T-helper 1 cell treated with Interleukin-12 subunit alpha and Interleukin-12 subunit beta and Interleukin-4 antibody, amounts not matched to agents 30 ng/mL and 1 ng/mL, for 36 hours (primary cell): ENCODE measurements at regions not wholly inside any gene's neighbourhood (a gene's known extent, or its start where the extent isn't known, plus 50 kb on each side); places are given as distances from the start of the nearest gene placed in this dataset.

ENCODE experiments used
- intact Hi-C: fragments of 100-400 bp; cut with micrococcal nuclease; formaldehyde crosslinking; loops from one replicate; pipeline ENCODE4 v1.15.1; 2024

GRCh38 chr3:159166899-159167586 is 365.2 kb downstream of the MFSD1 start:
- intact Hi-C loops = no loop called here

GRCh38 chr3:159168788-159169187 is 366.9 kb downstream of the MFSD1 start:
- intact Hi-C loops = no loop called here

GRCh38 chr3:159169828-159170227 is 368.0 kb downstream of the MFSD1 start:
- intact Hi-C loops = no loop called here

- intact Hi-C loops = no loop called here
Observed at GRCh38 chr3:159170436-159171003, 368.7 kb downstream of the MFSD1 start.

- intact Hi-C loops = no loop called here
Observed at GRCh38 chr3:159171333-159171732, 369.5 kb downstream of the MFSD1 start.

GRCh38 chr3:159172473-159172872 is 370.6 kb downstream of the MFSD1 start:
- intact Hi-C loops = no loop called here

GRCh38 chr3:159174715-159175692 is 373.1 kb downstream of the MFSD1 start:
- intact Hi-C loops = no loop called here

GRCh38 chr3:159178209-159178897 is 376.5 kb downstream of the MFSD1 start:
- intact Hi-C loops = no loop called here

- intact Hi-C loops = no loop called here
Observed at GRCh38 chr3:159182961-159183360, 381.1 kb downstream of the MFSD1 start.

- intact Hi-C loops = no loop called here
Observed at GRCh38 chr3:159185443-159186050, 383.7 kb downstream of the MFSD1 start.

- intact Hi-C loops = no loop called here
Observed at GRCh38 chr3:159186581-159186980, 384.7 kb downstream of the MFSD1 start.

- intact Hi-C loops = no loop called here
Observed at GRCh38 chr3:159187232-159187631, 385.4 kb downstream of the MFSD1 start.

GRCh38 chr3:159187706-159188105 is 385.9 kb downstream of the MFSD1 start:
- intact Hi-C loops = no loop called here

- intact Hi-C loops = no loop called here
Observed at GRCh38 chr3:159189994-159190669, 388.3 kb downstream of the MFSD1 start.

GRCh38 chr3:159191447-159191846 is 389.6 kb downstream of the MFSD1 start:
- intact Hi-C loops = no loop called here

- intact Hi-C loops = no loop called here
Observed at GRCh38 chr3:159196359-159196758, 394.5 kb downstream of the MFSD1 start.

GRCh38 chr3:159200176-159200575 is 398.3 kb downstream of the MFSD1 start:
- intact Hi-C loops = no loop called here

- intact Hi-C loops = no loop called here
Observed at GRCh38 chr3:159208050-159208449, 406.2 kb downstream of the MFSD1 start.

GRCh38 chr3:159209459-159209858 is 407.6 kb downstream of the MFSD1 start:
- intact Hi-C loops = no loop called here

- intact Hi-C loops = no loop called here
Observed at GRCh38 chr3:159210336-159210735, 408.5 kb downstream of the MFSD1 start.

- intact Hi-C loops = no loop called here
Observed at GRCh38 chr3:159216311-159216710, 414.5 kb downstream of the MFSD1 start.
